ENCODE measurements at regions not wholly inside any gene's neighbourhood (a gene's known extent, or its start where the extent isn't known, plus 50 kb on each side); places are given as distances from the start of the nearest gene placed in this dataset.

DNA sequence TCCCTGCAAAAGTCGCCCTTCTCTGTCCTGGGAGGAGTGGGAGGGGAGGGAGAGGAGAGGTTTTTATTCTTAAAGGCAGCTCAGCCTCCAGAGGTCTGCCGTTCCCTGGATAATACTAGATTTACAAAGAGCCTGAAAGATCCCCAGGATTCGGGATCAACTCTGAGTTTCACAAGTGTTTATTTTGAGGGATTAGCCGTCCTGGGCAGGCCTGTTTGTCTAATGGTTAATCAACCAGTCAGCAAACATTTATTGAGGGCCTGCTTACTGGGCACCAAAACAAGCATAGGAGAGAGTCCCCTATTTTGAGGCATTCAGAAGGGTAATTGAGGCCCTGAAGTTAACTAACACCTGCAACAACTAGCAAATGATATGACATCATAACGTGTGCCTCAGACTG is 152.6 kb upstream of the SLC1A4 start:
- DNase-seq: no peak

DNA sequence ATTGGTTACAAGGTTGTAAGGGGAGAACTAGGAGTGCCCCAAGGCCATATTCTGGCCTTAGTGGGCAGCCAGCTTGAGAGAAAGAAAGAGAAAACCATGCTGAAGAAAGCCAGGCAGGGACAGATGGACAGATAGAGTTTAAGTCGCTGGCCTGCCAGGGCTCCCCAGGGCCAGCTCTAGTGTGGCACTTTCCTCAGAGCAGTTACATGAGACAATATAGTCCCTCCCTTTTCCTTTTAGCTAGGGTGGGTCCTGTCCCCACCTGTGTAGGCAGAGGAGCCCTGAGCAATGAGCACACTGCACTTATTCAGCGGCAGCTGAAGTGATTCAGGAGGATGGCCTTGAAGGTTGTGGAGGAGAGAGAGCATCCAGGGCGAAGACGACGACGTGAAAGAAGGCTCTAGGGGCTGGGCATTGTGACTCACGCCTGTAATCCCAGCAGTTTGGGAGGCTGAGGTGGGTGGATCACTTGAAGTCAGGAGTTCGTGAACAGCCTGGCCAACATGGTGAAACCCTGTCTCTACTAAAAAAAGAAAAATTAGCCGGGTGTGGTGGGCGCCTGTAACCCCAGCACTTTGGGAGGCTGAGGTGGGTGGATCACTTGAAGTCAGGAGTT is 152.0 kb upstream of the SLC1A4 start:
- DNase-seq: no peak

DNA sequence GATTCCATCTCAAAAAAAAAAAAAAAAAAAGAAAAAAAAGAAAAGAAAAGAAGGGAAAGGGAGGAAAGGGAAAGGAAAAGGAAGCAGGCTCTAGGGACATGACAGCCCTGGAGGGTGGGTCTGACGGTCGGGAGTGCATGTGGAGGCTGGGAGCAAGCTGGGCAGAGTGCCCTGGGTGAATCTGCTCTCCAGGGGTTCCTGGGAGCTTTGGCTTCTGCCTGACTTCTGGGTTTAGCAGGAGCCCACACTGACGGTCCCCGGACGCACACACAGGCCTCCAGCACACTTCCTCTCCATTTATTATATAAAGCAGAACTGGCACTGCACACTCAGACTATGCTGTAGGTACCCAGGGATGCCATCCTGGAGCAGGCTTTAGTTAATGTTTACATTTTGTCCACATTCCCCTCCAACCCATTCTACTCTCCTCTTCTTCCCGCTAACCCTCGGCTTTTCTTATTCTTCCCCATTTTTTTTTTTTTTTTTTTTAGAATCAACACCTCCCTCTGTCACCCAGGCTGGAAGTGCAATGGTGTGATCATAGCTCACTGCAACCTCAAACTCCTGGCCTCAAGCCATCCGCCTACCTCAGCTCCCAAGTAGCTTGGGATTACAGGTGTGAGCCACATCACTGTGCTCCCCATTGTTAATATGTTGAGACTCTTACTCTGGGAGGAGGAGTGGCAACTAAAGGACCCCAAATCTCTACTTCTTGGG is 151.1 kb upstream of the SLC1A4 start:
- DNase-seq: no peak

DNA sequence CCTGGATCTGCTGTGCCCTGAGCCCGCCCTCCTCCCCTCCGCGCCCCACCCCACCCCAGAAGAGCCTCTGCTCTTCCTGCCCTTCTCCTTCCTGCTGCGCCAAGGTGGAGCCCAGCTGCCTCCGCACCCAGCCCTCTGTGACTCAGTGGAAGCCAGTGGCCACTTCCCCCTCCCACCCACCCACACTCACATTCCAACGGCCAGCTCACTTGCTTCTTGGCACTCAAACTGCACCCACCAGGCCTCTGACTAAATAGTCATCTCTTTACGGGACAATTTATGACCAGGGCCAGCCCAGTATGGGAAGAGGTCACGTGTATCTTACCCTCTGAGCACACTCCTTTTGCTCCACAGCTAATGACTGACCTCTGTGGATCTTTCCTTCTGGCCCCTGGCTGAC is 150.4 kb upstream of the SLC1A4 start:
- no peak for DNase-seq

DNA sequence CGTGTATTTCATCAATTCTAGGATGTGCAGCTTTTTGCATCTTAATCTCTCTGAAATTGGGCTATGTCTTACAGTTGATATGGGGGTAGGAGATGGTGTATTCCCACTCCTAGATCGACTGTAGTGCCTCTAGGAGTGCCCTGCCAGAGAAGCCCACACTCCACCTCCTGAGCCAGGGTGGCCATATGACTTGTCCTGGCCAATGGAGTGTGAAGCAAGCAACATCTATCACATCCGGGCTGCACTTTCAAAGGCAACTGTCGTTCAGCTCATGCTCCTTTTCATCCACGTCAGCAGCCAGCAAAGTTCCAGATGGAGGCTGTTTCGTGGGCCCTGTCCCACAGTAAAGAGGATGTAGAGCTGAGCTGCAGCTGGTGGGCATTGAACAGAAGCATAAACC is 149.4 kb upstream of the SLC1A4 start:
- no peak for DNase-seq

DNA sequence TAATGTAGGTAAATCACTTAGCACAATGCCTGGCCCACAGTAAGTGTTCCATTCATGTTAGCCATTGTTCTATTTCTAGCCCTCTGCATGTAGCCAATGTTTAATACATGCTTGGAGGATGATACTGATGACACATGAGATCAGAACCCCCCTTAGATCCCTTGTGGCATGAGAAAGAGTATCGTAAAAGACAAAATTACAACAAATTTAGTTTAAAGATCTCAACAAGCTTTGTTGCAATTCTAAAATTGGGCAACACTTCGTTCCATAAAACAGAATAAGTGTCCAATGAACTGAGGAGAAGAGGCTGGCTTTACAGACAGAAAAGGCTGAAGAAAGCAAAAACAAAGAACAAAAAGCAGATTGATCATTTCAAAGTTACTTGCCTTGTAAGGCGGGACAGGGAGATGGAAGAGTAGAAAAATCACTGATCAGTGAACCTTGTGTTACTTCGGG is 148.7 kb upstream of the SLC1A4 start:
- no peak for DNase-seq

DNA sequence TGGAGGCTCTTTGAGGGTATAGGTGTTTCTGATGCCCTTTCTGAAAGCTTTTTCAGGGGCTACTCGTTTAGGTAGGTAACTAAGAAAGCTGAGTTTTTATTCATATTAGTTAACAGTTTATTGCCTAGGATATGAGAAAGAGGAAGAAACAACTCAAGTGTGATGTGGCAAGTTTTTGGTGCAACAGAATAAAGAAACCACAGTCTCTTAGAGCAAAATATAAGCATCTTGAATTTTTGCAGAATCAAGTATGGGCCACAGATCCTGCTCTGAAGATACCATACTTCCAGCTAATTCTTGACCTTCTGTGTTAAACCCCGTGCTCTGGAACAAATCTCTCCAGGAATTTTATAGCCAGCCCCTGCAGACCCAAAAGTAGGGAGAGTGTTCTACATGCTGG is 147.7 kb upstream of the SLC1A4 start:
- DNase-seq: no peak

DNA sequence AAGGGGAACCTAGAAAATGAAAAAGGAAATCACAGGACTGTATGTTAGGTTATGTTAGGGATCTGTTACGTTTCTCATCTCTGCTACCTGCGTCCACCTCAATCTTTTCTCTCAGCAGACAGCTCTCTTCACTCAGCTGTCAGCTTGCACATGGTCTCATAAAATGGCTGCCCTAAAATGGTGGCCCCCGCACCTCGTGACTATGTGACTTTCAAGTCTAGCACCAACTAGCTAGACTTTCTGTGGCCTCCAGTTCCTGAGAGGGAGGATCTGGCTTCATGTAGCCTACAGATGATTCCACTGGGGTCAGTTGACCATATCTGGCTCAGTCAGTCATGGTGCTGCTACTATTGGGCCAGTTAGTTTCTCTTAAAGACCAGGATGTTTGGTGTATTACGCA is 147.2 kb upstream of the SLC1A4 start:
- no peak for DNase-seq

DNA sequence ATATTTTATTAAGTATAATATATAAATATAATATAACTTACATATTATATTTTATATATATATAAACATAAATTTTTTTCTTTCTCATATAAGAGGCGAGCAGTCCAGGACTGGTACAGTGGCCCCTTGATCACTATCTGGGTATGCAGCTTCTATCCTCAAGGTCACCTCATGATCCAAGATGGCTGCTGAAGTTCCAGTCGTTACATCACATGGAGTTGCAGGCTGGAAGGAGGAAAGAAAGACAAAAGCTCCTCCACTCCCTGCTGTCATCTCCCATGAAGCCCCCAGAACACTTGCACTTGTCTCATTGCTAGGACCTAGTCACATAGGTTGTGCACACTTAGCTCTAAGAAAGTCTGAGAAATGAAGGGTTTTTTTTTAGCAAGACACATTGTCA is 145.1 kb upstream of the SLC1A4 start:
- no peak for DNase-seq

DNA sequence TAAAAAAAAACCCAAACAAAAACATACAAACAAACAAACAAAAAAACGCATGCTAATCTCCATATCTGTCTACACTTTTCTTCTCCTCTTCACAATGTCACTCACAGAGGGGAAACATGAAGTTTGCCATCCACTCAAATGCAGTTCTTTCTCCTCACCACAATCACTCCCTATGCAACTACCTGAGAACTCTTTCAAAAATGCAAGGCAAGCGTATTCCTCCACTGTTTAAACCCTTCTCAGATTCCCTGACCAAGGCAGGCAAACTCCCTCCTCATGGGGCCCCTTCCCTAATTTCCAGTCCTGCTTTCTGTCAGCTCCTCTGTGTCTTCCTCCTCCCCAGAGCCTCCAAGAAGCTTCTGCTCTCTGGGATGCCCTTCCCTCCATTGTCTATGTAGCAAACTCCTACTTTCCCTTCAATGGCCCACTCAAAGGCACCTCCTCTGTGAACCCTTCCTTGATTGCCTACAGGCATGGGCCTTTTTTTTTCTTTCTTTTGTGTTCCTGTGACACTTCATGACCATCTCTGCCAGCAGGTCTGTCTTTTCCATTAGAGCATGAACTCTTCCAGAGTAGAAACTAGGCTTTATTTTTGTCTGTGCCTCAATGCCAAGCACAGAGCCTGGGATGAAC is 143.8 kb upstream of the SLC1A4 start:
- DNase-seq: no peak

DNA sequence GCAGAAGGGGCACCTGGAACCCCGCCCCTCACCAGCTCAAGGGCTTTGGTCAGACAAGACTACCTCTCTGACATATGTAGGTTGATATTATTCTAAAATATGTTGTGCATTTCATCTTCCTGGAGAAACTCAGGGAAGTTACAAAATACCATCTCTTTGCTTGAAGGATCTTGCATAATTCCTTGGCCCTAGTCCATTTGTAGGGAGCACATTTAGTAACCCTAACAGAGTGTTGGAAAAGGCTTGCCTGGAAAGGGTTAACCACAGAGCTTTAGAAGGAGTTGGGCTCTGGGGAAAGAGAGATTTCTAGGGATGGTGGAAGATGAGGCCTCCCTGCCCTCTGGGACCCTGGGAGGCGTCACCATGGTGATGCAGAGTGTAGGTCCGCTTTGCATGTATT is 143.0 kb upstream of the SLC1A4 start:
- no peak for DNase-seq

DNA sequence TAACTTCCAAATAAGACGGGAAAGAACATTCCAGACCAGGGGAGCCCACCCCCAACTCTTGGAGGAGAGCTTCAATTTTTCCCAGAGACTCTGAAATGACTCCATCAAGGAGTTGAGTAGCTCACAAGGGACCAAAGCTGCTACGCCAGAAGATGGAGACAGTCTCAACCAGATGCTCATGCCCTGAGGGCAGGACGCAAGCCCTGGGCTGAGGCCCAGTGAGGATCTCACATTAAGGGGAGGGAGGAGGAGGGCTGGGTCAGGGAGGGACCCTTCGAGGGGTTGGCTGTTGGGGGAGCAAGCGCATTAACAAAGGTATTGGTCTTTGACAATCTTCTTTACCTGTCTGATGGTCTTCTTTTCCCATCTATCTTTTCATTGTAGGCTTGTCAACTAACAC is 141.3 kb upstream of the SLC1A4 start:
- no peak for DNase-seq

DNA sequence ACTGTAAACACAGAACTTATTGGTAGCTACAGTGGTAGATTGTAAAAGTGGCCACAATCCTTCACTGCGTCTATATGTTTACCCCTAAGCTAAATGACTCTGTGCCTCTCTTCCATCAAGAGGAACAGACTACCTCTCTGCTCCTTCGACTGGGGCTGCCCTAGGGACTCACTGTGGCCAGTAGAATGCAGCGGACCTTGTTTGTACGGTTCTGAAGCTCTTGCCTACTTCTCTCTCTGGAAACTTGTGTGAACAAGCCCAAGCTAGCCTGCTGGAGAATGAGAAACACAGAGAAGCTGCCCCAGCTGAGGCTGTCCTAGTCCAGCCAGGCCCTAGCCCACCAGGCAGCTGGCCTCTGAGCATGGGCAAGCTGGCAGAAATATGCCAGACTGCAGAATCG is 140.8 kb upstream of the SLC1A4 start:
- DNase-seq: no peak

DNA sequence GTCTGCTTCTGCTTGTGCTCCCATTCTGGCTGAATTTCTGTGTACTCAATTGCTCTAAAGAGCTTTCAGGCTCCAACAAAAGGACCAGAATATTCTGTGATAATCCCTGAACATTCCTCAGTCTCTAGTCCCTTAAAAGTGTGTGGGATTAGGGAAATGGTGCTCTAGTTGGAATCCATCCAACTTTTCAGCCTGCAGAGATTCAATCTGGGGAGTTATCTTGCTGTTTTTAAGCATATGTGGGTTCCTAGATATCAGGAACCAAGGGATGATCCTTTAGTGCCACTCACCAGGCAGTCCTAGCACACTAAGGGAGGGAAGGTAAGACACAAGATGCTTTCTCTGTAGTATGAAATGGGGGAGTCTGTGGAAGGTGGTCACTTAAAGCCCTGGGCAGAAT is 140.3 kb upstream of the SLC1A4 start:
- DNase-seq: no peak

DNA sequence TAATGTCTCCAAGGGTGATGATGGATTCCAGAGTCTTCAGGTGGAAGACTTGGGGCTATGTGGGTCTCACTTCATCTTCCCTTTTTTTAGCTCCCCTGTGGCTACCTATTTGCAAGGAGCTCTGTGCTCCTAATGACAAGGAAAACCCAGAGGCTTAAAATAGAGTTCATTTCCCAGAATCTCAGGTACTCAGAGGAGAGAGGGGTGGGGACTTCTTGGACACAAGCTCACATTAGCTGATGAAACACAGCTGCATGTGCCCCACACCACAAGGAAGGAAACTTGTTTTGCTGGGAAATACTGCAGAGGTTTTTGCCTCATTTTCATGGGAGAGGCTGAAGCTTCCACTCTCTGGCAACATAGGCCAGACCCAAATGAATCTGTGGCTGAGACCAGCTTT is 138.6 kb upstream of the SLC1A4 start:
- no peak for DNase-seq

DNA sequence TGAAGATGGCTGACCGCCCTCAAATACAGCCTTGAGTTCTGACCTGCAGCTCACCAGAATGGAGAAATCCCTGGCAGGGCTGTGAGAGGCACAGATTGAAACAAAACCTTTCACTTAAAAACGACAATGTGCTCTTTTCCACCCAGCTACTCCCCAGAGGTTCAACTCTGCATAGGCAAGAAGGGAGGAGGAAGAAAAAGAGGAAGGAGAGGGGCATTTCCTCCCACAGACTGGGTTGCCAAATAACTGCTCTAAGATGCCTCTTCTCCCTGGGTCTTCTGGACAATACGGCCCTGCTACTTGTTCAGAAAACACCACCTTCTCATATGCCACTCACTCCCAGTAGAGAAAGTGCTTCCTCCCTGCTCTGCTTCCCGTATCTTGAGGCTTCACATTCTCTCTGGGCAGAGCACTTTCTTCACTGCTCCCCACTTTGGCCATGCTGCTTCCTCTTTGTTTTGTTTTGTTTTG is 136.4 kb upstream of the SLC1A4 start:
- no peak for DNase-seq

DNA sequence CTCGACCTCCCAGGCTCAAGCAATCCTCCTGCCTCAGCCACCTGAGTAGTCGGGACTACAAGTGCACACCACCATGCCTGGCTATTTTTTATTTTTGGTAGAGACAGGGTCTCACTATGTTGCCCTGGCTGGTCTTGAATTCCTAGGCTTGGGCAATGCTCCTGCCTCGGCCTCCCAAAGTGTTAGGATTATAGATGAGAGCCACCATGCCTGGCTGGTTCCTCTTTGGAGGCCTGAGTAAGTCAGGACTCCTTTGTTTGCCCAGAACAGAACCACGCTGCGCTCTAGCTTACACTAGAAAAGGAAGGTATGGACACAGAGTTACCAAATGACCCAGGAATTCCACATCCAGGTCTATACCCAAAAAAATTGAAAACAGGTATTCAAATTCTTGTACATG is 135.9 kb upstream of the SLC1A4 start:
- DNase-seq: no peak

DNA sequence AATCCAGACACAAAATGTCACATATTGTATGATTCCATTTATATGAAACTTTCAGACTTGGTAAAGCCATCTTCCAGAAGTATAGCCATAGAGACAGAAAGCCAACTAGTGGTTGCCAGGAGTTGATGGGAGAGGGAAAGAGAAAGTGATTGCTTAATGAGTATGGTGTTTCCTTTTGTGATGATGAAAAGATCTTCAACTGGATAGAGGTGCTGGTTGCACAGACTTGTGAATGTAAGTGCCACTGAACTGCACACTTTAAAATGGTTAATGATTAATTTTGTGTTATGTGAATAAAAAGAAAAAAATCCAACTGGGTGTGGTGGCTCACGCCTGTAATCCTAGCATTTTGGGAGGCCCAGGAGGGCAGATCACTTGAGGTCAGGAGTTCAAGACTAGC is 135.3 kb upstream of the SLC1A4 start:
- DNase-seq: no peak

DNA sequence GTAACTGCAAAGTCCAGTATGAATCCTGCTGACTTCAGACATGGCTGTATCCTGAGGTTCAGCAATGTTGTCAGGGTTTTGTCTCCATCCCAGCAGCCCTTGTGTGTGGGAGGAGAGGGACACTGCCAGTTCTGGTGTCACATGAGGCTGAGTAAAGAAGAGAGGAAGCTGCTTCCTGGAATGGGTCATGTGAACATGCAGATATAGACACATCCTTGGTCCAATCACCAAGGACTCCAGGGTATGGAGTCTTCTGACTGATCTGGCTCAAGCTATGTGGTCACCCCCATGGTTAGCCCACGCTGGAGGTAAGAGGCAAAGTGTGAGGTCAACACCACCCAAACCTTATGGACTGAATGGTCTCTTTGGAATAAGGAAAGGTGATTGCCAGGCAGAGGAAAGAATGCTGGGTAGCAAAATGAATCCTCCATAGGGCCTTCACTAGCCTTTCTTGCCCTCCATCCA is 134.4 kb upstream of the SLC1A4 start:
- no peak for DNase-seq

DNA sequence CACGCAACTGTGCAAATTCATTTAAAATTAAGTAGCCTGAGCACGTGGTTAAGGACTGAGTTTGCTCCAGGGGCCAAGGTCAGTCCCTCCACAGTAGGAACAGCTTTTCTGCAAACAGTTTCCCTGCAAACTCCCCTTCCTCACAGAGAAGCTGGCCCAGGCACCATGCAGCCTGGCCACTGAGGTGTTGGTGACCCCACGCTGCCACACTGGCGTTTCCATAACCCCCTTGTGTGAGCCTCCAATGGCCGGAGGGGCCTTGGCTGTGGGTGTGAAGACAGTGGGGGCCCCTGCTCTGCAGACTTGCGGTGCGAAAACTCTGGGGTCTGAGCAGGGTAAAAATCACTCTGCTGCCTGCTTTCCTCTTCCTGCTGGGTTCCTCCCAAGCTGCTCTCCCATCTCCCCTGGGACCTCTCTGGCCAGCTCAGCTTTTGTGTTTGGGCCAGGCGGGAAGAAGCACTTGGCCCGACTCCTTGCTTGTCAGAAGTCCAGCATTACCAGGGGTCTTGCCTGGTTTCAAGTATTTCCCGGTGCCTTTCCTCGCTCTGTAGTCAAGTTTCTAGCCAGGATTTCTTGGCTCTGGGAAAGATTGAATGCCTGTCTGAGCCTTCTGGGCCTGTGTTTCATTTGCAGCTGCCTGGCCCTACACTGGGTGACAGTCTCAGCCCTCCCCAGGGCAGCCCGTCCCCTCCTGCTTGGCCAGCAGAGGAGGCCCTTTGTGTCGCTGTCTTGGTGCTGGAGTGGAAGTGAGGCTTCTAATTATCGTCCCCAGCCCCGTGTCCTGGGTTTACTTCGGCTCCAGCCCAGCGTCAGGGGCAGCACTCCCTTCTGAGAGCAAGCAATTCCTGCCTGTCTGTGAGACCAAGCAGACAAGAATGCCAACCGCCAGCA is 131.4 kb upstream of the SLC1A4 start:
- no peak for DNase-seq

DNA sequence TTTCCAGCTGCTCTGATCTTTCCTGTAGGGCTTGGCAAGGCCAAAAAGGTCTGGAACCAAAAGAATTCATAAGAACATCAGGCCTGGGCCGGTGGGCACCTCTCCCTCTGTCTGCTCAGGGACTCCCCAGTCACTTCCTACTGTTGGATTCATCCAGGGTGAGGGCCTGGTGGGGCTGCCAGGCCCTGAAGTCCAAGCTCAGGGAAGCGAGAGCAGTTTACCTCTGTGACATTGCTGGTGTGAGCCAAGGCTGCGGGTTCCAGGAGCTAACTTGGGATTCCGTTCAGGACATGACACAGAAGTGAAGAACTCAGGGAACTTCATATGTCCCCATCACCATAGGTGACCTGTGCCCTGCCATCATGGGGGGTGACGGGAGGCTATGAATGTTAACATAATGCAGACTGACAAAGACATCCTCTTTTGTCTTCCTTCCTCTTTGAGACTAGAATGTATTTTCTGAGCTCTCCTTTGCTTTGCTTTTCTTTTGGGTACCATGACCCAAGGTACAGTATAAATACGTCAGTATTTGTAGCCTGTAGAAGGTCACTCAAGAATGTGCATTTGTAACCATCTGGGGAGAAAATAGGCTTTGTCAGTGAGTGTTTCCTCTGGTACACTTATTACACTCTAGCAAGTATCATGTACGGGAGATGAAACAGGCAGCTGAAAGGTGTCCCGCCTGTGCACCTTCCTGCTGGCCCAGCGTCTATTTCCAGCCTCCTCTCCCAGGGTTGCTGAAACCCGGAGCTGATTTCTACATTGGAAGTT is 130.5 kb upstream of the SLC1A4 start:
- no peak for DNase-seq
